Lower leg skin (tissue), 3 donors: ENCODE measurements at regions not wholly inside any gene's neighbourhood (a gene's known extent, or its start where the extent isn't known, plus 50 kb on each side); places are given as distances from the start of the nearest gene placed in this dataset.
"Not testable (repeated sequence)": the region's sequence is repeated elsewhere in the genome, so short reads cannot be mapped to it uniquely, and the experiment has no call there.

Source experiments
- CTCF ChIP-seq, 3 donors: fragments of 450-650 bp; IDR thresholded peaks; one replicate each; pipeline ENCODE4 v1.5.1; 2016; ENCODE audit warnings: antibody characterized with exemption in 3 of 3, mild to moderate bottlenecking in 3 of 3, moderate library complexity in 2 of 3
- POLR2A ChIP-seq, 2 donors: fragments of 450-650 bp; IDR thresholded peaks; one replicate each; pipeline ENCODE4 v1.6.1; 2016 to 2017; ENCODE audit warnings: antibody characterized with exemption in 2 of 2, mild to moderate bottlenecking in 1 of 2, moderate library complexity in 1 of 2

- not testable (repeated sequence) for TF ChIP-seq CTCF, POLR2A (IDR thresholded peaks at IDR 0.05)
Observed at GRCh38 chr6:100295172-100295571, 169.5 kb downstream of the SIM1 start.
